ENCODE measurements at regions not wholly inside any gene's neighbourhood (a gene's known extent, or its start where the extent isn't known, plus 50 kb on each side); places are given as distances from the start of the nearest gene placed in this dataset.

GRCh38 chr4:187387739-187388138 is 607.8 kb upstream of the ZFP42 start:
- Mint-ChIP-seq H3K36me3 (no peaks in the 10 kb centered on the region), H3K27ac (no peak overlapping the region)

DNA sequence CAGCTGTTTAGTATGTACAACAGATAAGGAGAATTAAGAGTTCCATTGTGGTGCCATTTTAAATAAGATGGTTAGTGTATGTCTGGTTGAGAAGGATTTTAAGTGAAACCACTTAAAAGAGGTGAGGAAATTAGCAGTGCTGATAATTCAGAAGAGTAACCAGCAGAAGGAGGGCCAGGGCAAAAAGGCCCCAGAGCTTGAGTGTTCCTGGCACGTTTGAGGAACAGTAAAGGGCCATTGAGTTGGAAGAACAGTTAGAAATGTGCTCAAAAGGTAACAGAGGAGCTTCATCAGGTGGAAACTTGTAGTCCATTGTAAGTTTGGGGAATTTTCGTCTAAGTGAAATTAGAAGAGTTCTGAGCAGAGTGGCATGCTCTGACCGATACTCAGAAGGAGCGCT is 606.2 kb upstream of the ZFP42 start:
- H3K4me1 ChIP-seq (ENCODE audit: control insufficient read depth in 1 of 2, insufficient read depth in 2 of 2, low read length in 2 of 2), result no peaks in the 10 kb centered on the region
- no peak for DNase-seq
- H3K27me3 ChIP-seq (ENCODE audit: control insufficient read depth in 2 of 2, insufficient read depth in 2 of 2, low read length in 2 of 2), result no peaks in the 10 kb centered on the region
- H2AFZ ChIP-seq (ENCODE audit: insufficient read depth, low read depth, low read length, poor library complexity, severe bottlenecking), result no peak overlapping the region
- no peak overlapping the region for H3K27ac Mint-ChIP-seq
- H3K9me3 Mint-ChIP-seq, result peaks cover 0 to 3% (median 0%) of the 10 kb centered on the region in 7 donors
- no peaks in the 10 kb centered on the region for H3K4me1 Mint-ChIP-seq
- no peak overlapping the region for H3K4me2 ChIP-seq (replicated peaks; ENCODE audit: extremely low read depth, low read length, poor library complexity, severe bottlenecking)
- H3K36me3 ChIP-seq (replicated peaks in 1 of 2; ENCODE audit: control insufficient read depth in 1 of 2, insufficient read depth in 2 of 2, low read length in 2 of 2), result no peaks in the 10 kb centered on the region
- no peak overlapping the region for H3K9ac ChIP-seq (ENCODE audit: insufficient read depth, low read length, poor library complexity, severe bottlenecking)
- H3K4me3 Mint-ChIP-seq, result no peak overlapping the region
- intact Hi-C loops (cut with micrococcal nuclease), result no loop called here
- H3K27me3 Mint-ChIP-seq (ENCODE audit: low read depth in 3 of 3), result no peaks in the 10 kb centered on the region
- TF ChIP-seq, protein P1, sequence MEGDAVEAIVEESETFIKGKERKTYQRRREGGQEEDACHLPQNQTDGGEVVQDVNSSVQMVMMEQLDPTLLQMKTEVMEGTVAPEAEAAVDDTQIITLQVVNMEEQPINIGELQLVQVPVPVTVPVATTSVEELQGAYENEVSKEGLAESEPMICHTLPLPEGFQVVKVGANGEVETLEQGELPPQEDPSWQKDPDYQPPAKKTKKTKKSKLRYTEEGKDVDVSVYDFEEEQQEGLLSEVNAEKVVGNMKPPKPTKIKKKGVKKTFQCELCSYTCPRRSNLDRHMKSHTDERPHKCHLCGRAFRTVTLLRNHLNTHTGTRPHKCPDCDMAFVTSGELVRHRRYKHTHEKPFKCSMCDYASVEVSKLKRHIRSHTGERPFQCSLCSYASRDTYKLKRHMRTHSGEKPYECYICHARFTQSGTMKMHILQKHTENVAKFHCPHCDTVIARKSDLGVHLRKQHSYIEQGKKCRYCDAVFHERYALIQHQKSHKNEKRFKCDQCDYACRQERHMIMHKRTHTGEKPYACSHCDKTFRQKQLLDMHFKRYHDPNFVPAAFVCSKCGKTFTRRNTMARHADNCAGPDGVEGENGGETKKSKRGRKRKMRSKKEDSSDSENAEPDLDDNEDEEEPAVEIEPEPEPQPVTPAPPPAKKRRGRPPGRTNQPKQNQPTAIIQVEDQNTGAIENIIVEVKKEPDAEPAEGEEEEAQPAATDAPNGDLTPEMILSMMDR (IDR thresholded peaks at IDR 0.05), result no peak
- no peak overlapping the region for H3K4me3 ChIP-seq (replicated peaks in 1 of 3; ENCODE audit: low read depth in 2 of 3, low read length in 3 of 3)
- no peaks in the 10 kb centered on the region for H3K36me3 Mint-ChIP-seq
- no peak overlapping the region for H3K27ac ChIP-seq (ENCODE audit: low read depth in 1 of 2, low read length in 2 of 2)
- peaks cover 0 to 9% of the 10 kb centered on the region in 2 donors for H3K9me3 ChIP-seq (replicated peaks in 1 of 2; ENCODE audit: control insufficient read depth in 1 of 2, insufficient read depth in 1 of 2, low read length in 2 of 2)
- no peaks in the 10 kb centered on the region for H3K79me2 ChIP-seq (ENCODE audit: insufficient read depth, low read length)
- H4K20me1 ChIP-seq (ENCODE audit: insufficient read depth, low read length), result no peaks in the 10 kb centered on the region
- 77% methylated on average over 4 of the region's 4 CpGs for WGBS (ENCODE audit: insufficient coverage)

More at GRCh38 chr4:187387739-187388138, 607.8 kb upstream of the ZFP42 start:
- H3K27me3 Mint-ChIP-seq (ENCODE audit: low read depth in 3 of 3), result no peaks in the 10 kb centered on the region
- H3K4me3 Mint-ChIP-seq, result no peak overlapping the region
- no peaks in the 10 kb centered on the region for H3K79me2 ChIP-seq (ENCODE audit: insufficient read depth, low read length)
- H3K4me3 ChIP-seq (replicated peaks in 1 of 3; ENCODE audit: low read depth in 2 of 3, low read length in 3 of 3), result no peak overlapping the region
- no peaks in the 10 kb centered on the region for H3K4me1 ChIP-seq (ENCODE audit: control insufficient read depth in 1 of 2, insufficient read depth in 2 of 2, low read length in 2 of 2)
- H3K9ac ChIP-seq (ENCODE audit: insufficient read depth, low read length, poor library complexity, severe bottlenecking), result no peak overlapping the region
- no peaks in the 10 kb centered on the region for H3K27me3 ChIP-seq (ENCODE audit: control insufficient read depth in 2 of 2, insufficient read depth in 2 of 2, low read length in 2 of 2)
- H3K9me3 Mint-ChIP-seq, result peaks cover 0 to 6% (median 0%) of the 10 kb centered on the region in 7 donors
- H3K27ac ChIP-seq (ENCODE audit: low read depth in 1 of 2, low read length in 2 of 2), result no peak overlapping the region
- peaks cover 0 to 11% of the 10 kb centered on the region in 2 donors for H3K9me3 ChIP-seq (replicated peaks in 1 of 2; ENCODE audit: control insufficient read depth in 1 of 2, insufficient read depth in 1 of 2, low read length in 2 of 2)
- H3K4me1 Mint-ChIP-seq, result no peaks in the 10 kb centered on the region
- no peaks in the 10 kb centered on the region for H4K20me1 ChIP-seq (ENCODE audit: insufficient read depth, low read length)
- H3K4me2 ChIP-seq (replicated peaks; ENCODE audit: extremely low read depth, low read length, poor library complexity, severe bottlenecking), result no peak overlapping the region
- intact Hi-C loops (cut with micrococcal nuclease), result no loop called here
- 100% methylated on average over 3 of the region's 5 CpGs for WGBS (ENCODE audit: insufficient coverage)
- no peak for DNase-seq
- TF ChIP-seq, protein P1 (IDR thresholded peaks at IDR 0.05), result no peak
- no peaks in the 10 kb centered on the region for H3K36me3 ChIP-seq (replicated peaks in 1 of 2; ENCODE audit: control insufficient read depth in 1 of 2, insufficient read depth in 2 of 2, low read length in 2 of 2)
- no peak overlapping the region for H2AFZ ChIP-seq (ENCODE audit: insufficient read depth, low read depth, low read length, poor library complexity, severe bottlenecking)
